Liver (tissue), 3 donors: ENCODE measurements at regions not wholly inside any gene's neighbourhood (a gene's known extent, or its start where the extent isn't known, plus 50 kb on each side); places are given as distances from the start of the nearest gene placed in this dataset.

Experiments used
- CTCF ChIP-seq: fragments of 150-350 bp; IDR thresholded peaks from 2 replicates; pipeline ENCODE4 v1.5.1; 2017; ENCODE audit warnings: improper control_type of control experiment, low read depth, low read length; ENCODE audit not compliant: missing input control
- EGR1 ChIP-seq, 2 donors: IDR thresholded peaks; 2 replicates each; pipeline ENCODE4 v1.6.1; 2016 to 2018; ENCODE audit warnings: antibody characterized with exemption in 2 of 2, low read depth in 2 of 2
- FOXA1 ChIP-seq: IDR thresholded peaks from 2 replicates; pipeline ENCODE4 v1.6.1; 2016; ENCODE audit warnings: antibody characterized with exemption
- GABPA ChIP-seq, 2 donors: IDR thresholded peaks in 1 of 2; conservative IDR thresholded peaks in 1 of 2; 2 replicates each; pipeline ENCODE4 v1.6.1; 2016; ENCODE audit warnings: antibody characterized with exemption in 2 of 2, mild to moderate bottlenecking in 1 of 2, moderate library complexity in 1 of 2
- HNF4G ChIP-seq: IDR thresholded peaks from 2 replicates; pipeline ENCODE4 v1.6.1; 2016; ENCODE audit warnings: antibody characterized with exemption
- MAX ChIP-seq: IDR thresholded peaks from 2 replicates; pipeline ENCODE4 v1.6.1; 2016; ENCODE audit warnings: antibody characterized with exemption
- NR2F2 ChIP-seq: IDR thresholded peaks from 2 replicates; pipeline ENCODE4 v1.6.1; 2016; ENCODE audit warnings: antibody characterized with exemption
- RAD21 ChIP-seq, 2 donors: IDR thresholded peaks; 2 replicates each; pipeline ENCODE4 v1.6.1; 2016; ENCODE audit warnings: antibody characterized with exemption in 2 of 2, mild to moderate bottlenecking in 2 of 2
- REST ChIP-seq: IDR thresholded peaks from 2 replicates; pipeline ENCODE4 v1.6.1; 2016; ENCODE audit warnings: antibody characterized with exemption, mild to moderate bottlenecking
- RXRA ChIP-seq, 2 donors: IDR thresholded peaks; 2 replicates each; pipeline ENCODE4 v1.6.1; 2017 to 2018; ENCODE audit warnings: antibody characterized with exemption in 2 of 2, mild to moderate bottlenecking in 1 of 2
- SP1 ChIP-seq: IDR thresholded peaks from 2 replicates; pipeline ENCODE4 v1.6.1; 2018; ENCODE audit warnings: antibody characterized with exemption, mild to moderate bottlenecking
- TAF1 ChIP-seq: conservative IDR thresholded peaks from 2 replicates; pipeline ENCODE4 v1.6.1; 2016; ENCODE audit warnings: antibody characterized with exemption, mild to moderate bottlenecking
- YY1 ChIP-seq: IDR thresholded peaks from 2 replicates; pipeline ENCODE4 v1.6.1; 2016; ENCODE audit warnings: antibody characterized with exemption, mild to moderate bottlenecking
- donor health status: healthy.
- donor health status: healthy.

GRCh38 chrX:40827331-40827730 lies 92.0 kb upstream of the MED14 start:
- TF ChIP-seq CTCF (no peak), REST (no peak), YY1 (no peak), GABPA (IDR thresholded peaks at IDR 0.05 in 1 of 2, conservative IDR thresholded peaks at IDR 0.05 in 1 of 2) (no peak), RXRA (IDR thresholded peaks at IDR 0.05) (no peak), EGR1 (IDR thresholded peaks at IDR 0.05; ENCODE audit: low read depth in 2 of 2) (no peak), MAX (no peak), RAD21 (IDR thresholded peaks at IDR 0.05) (no peak), SP1 (no peak), TAF1 (no peak), FOXA1 (no peak), NR2F2 (no peak), HNF4G (no peak)
